B cell (primary cell): ENCODE measurements at regions not wholly inside any gene's neighbourhood (a gene's known extent, or its start where the extent isn't known, plus 50 kb on each side); places are given as distances from the start of the nearest gene placed in this dataset.

ENCODE experiments used
- ATAC-seq: fragments of 200-7000 bp; cut with Tn5 transposase; one replicate; pipeline ENCODE4 v1.10.0; 2021; ENCODE audit warnings: low read depth, mild to moderate bottlenecking, moderate number of reproducible peaks, moderate library complexity
- CTCF ChIA-PET: fragments of 350-600 bp; sonication (Branson Sonifier 250); formaldehyde crosslinking; loops from one replicate; lab custom pipeline; 2021; ENCODE audit warnings: antibody characterized with exemption, inconsistent platforms; lab: Charles Lee
- POLR2A ChIA-PET: fragments of 350-600 bp; sonication (Branson Sonifier 250); formaldehyde crosslinking; loops from one replicate; lab custom pipeline; 2021; ENCODE audit warnings: antibody characterized with exemption; lab: Charles Lee
- DNase-seq: peaks from one replicate; pipeline ENCODE4 v3.0.0; 2013
- H2AFZ ChIP-seq: 2 replicates; pipeline ENCODE4 v1.6.1; 2012; ENCODE audit warnings: mild to moderate bottlenecking, low read depth, low read length; ENCODE audit not compliant: insufficient read depth, poor library complexity, severe bottlenecking
- H3K27ac ChIP-seq, 2 donors: 1 replicate in 1 of 2; 2 replicates in 1 of 2; pipeline ENCODE4 v1.5.1; 2012 to 2013; ENCODE audit warnings: low read length in 2 of 2, mild to moderate bottlenecking in 2 of 2, moderate library complexity in 1 of 2
- H3K27me3 ChIP-seq, 4 experiments: fragments of 200-600 bp in 1 of 4; sonication (generic) in 1 of 4; replicated peaks in 1 of 4; 1 replicate in 2 of 4; 2 replicates in 2 of 4; pipeline versions ENCODE4 v1.6.1 to v1.7.0; 2013 to 2016; ENCODE audit warnings: low read length in 3 of 4, mild to moderate bottlenecking in 2 of 4, mixed read lengths in 1 of 4, moderate library complexity in 1 of 4; ENCODE audit not compliant: insufficient read depth in 4 of 4, control insufficient read depth in 3 of 4; ENCODE audit errors: control extremely low read depth in 1 of 4
- H3K36me3 ChIP-seq, 2 experiments: replicated peaks in 1 of 2; 1 replicate in 1 of 2; 2 replicates in 1 of 2; pipeline versions ENCODE4 v1.6.1 to v1.7.1; 2013; ENCODE audit warnings: low read length in 1 of 2; ENCODE audit not compliant: insufficient read depth in 2 of 2, control insufficient read depth in 1 of 2; ENCODE audit errors: control extremely low read depth in 1 of 2, extremely low read depth in 1 of 2
- H3K4me1 ChIP-seq, 2 donors: fragments of 200-600 bp in 1 of 2; sonication (generic) in 1 of 2; 1 replicate in 1 of 2; 2 replicates in 1 of 2; pipeline versions ENCODE4 v1.5.1 to v1.6.1; 2013 to 2017; ENCODE audit warnings: low read length in 2 of 2; ENCODE audit not compliant: control insufficient read depth in 2 of 2, insufficient read depth in 2 of 2
- H3K4me2 ChIP-seq: replicated peaks from 2 replicates; pipeline ENCODE3; 2012; ENCODE audit warnings: mild to moderate bottlenecking, low read depth, low read length; ENCODE audit not compliant: poor library complexity, severe bottlenecking
- H3K4me3 ChIP-seq, 5 experiments: fragments of 200-600 bp in 1 of 5; sonication (generic) in 1 of 5; 1 replicate in 3 of 5; 2 replicates in 2 of 5; pipeline versions ENCODE4 v1.5.1 to v1.7.0; 2011 to 2016; ENCODE audit warnings: low read length in 4 of 5, mild to moderate bottlenecking in 4 of 5, low read depth in 2 of 5, control low read depth in 1 of 5, moderate library complexity in 1 of 5; ENCODE audit not compliant: insufficient read depth in 1 of 5; ENCODE audit errors: control extremely low read depth in 1 of 5, extremely low read depth in 1 of 5
- H3K79me2 ChIP-seq: fragments of 200-600 bp; sonication (generic); one replicate; pipeline ENCODE4 v1.6.0; 2016; ENCODE audit warnings: low read length; ENCODE audit not compliant: control insufficient read depth, insufficient read depth
- H3K9ac ChIP-seq: fragments of 200-600 bp; sonication (generic); 2 replicates; pipeline ENCODE4 v1.6.1; 2017; ENCODE audit warnings: mild to moderate bottlenecking, low read length, moderate library complexity
- H3K9me3 ChIP-seq, 3 donors: one replicate each; pipeline versions ENCODE4 v1.6.1 to v1.7.1; 2013; ENCODE audit warnings: low read length in 2 of 3; ENCODE audit not compliant: control insufficient read depth in 2 of 3, insufficient read depth in 1 of 3; ENCODE audit errors: control extremely low read depth in 1 of 3
- H4K20me1 ChIP-seq: 2 replicates; pipeline ENCODE4 v1.6.0; 2012; ENCODE audit warnings: mild to moderate bottlenecking, low read length; ENCODE audit not compliant: insufficient read depth, control insufficient read depth, poor library complexity, severe bottlenecking
- H3K27ac Mint-ChIP-seq: one replicate; pipeline ENCODE4 v1.8.0; 2021; ENCODE audit warnings: mixed read lengths
- H3K27me3 Mint-ChIP-seq: one replicate; pipeline ENCODE4 v1.8.0; 2021; ENCODE audit warnings: mixed read lengths
- H3K4me1 Mint-ChIP-seq: one replicate; pipeline ENCODE4 v1.8.0; 2021; ENCODE audit warnings: mixed read lengths
- H3K4me3 Mint-ChIP-seq: one replicate; pipeline ENCODE4 v1.8.0; 2021; ENCODE audit warnings: mixed read lengths
- H3K9me3 Mint-ChIP-seq: one replicate; pipeline ENCODE4 v1.8.0; 2022; ENCODE audit warnings: mixed read lengths; ENCODE audit not compliant: insufficient read depth
- EZH2 ChIP-seq: IDR thresholded peaks from 2 replicates; pipeline ENCODE4 v1.6.1; 2012; ENCODE audit warnings: borderline replicate concordance, low read depth, mild to moderate bottlenecking, moderate library complexity, low read length; ENCODE audit not compliant: insufficient read depth, poor library complexity, severe bottlenecking
- WGBS: methylation state at CpG from one replicate; pipeline ENCODE4 v1.1.5; 2013; ENCODE audit warnings: missing lambda C conversion rate; ENCODE audit not compliant: insufficient coverage; 5-methylcytosine and 5-hydroxymethylcytosine counted together
- intact Hi-C: fragments of 100-400 bp; cut with micrococcal nuclease; formaldehyde crosslinking; loops from one replicate; pipeline ENCODE4 v1.10.0; 2022
- TF ChIP-seq, protein P1 (sequence below): fragments of 200-600 bp; IDR thresholded peaks from one replicate; pipeline ENCODE4 v1.8.0; 2022; ENCODE audit warnings: antibody characterized with exemption, mild to moderate bottlenecking

DNA sequence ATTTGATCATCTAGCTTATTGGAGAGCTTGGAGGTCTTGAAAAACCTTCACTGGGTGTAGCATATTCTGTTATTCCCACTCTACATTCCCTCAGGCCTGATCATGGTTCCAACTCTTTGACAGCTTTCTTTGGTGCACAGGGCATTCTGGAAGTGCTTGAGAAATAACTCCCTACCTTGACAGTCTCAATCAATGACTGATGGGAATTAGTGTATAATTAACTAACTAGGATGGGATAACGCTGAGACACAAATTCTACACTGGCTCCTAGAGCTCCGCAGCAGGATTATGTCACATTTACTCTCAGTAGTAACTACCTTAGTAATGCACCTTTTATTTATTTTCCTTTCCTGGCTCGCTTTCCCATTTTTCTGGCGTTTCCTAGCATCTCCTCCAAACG is 236.4 kb downstream of the MAP2K6 start:
- H3K9ac ChIP-seq = no peak overlapping the region
- peaks cover 0 to 2% (median 0%) of the 10 kb centered on the region in 3 donors for H3K9me3 ChIP-seq
- H3K9me3 Mint-ChIP-seq = no peaks in the 10 kb centered on the region
- ChIA-PET POLR2A (no interaction called here), CTCF (no interaction called here)
- H3K27me3 ChIP-seq = no peaks in the 10 kb centered on the region
- H3K4me3 ChIP-seq = no peak overlapping the region
- H3K27ac ChIP-seq = no peak overlapping the region
- H3K4me1 Mint-ChIP-seq = no peaks in the 10 kb centered on the region
- no peaks in the 10 kb centered on the region for H3K79me2 ChIP-seq
- no peak overlapping the region for H3K4me2 ChIP-seq
- no peaks in the 10 kb centered on the region for H3K36me3 ChIP-seq
- H2AFZ ChIP-seq = no peak overlapping the region
- no peak overlapping the region for H3K27ac Mint-ChIP-seq
- H3K4me1 ChIP-seq = no peaks in the 10 kb centered on the region
- intact Hi-C loops = no loop called here
- no peak for ATAC-seq
- 94% methylated on average over 3 of the region's 5 CpGs for WGBS
- no peak for TF ChIP-seq EZH2
- TF ChIP-seq, protein P1, sequence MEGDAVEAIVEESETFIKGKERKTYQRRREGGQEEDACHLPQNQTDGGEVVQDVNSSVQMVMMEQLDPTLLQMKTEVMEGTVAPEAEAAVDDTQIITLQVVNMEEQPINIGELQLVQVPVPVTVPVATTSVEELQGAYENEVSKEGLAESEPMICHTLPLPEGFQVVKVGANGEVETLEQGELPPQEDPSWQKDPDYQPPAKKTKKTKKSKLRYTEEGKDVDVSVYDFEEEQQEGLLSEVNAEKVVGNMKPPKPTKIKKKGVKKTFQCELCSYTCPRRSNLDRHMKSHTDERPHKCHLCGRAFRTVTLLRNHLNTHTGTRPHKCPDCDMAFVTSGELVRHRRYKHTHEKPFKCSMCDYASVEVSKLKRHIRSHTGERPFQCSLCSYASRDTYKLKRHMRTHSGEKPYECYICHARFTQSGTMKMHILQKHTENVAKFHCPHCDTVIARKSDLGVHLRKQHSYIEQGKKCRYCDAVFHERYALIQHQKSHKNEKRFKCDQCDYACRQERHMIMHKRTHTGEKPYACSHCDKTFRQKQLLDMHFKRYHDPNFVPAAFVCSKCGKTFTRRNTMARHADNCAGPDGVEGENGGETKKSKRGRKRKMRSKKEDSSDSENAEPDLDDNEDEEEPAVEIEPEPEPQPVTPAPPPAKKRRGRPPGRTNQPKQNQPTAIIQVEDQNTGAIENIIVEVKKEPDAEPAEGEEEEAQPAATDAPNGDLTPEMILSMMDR = no peak
- no peaks in the 10 kb centered on the region for H4K20me1 ChIP-seq
- peaks cover 6% of the 10 kb centered on the region for H3K27me3 Mint-ChIP-seq
- H3K4me3 Mint-ChIP-seq = no peak overlapping the region
- DNase-seq = no peak

DNA sequence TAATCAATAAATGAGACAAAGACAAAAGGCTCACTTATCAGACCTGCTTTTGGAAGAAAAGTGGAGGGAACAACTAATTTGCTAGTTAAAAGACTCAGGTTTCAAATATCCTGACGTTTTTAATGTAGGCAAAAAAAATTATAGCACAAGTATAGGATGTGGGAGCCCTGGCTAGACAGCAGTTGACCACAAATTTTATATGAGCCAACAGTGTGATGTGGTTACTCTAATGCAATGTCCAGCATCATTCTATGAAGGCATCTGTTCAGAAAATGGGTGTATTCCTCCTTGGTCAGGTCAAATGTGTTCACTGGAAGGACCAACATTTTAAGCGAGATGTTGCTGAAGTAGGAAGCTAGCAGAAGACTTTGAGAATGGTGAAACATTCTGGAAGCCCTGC is 237.4 kb downstream of the MAP2K6 start:
- Histone ChIP-seq H3K4me3 (no peak overlapping the region), H3K79me2 (no peaks in the 10 kb centered on the region), H3K9me3 (peaks cover 0 to 2% (median 0%) of the 10 kb centered on the region in 3 donors), H3K27ac (no peak overlapping the region), H3K4me1 (no peaks in the 10 kb centered on the region), H3K27me3 (no peaks in the 10 kb centered on the region), H3K36me3 (no peaks in the 10 kb centered on the region), H4K20me1 (no peaks in the 10 kb centered on the region), H2AFZ (no peak overlapping the region), H3K4me2 (no peak overlapping the region), H3K9ac (no peak overlapping the region)
- ATAC-seq (no peak), DNase-seq (no peak)
- intact Hi-C loops = no loop called here
- TF ChIP-seq, protein P1 = no peak
- TF ChIP-seq EZH2 = no peak
- Mint-ChIP-seq H3K9me3 (no peaks in the 10 kb centered on the region), H3K27me3 (peaks cover 6% of the 10 kb centered on the region), H3K27ac (no peak overlapping the region), H3K4me3 (no peak overlapping the region), H3K4me1 (no peaks in the 10 kb centered on the region)
- POLR2A ChIA-PET = no interaction called here
- 100% methylated on average over 1 of the region's 2 CpGs for WGBS
- CTCF ChIA-PET = no interaction called here
